MG63 (cell line): ENCODE measurements at regions not wholly inside any gene's neighbourhood (a gene's known extent, or its start where the extent isn't known, plus 50 kb on each side); places are given as distances from the start of the nearest gene placed in this dataset.
"Not testable (repeated sequence)": the region's sequence is repeated elsewhere in the genome, so short reads cannot be mapped to it uniquely, and the experiment has no call there.

Experiments
- DNase-seq: peaks from one replicate; pipeline ENCODE4 v3.0.0-alpha.2; 2020
- H3K27me3 ChIP-seq: fragments of 250-450 bp; sonication (Bioruptor Pico); 2 replicates; pipeline ENCODE4 v1.5.1; 2020; ENCODE audit warnings: mild to moderate bottlenecking, moderate library complexity
- H3K36me3 ChIP-seq: fragments of 250-450 bp; sonication (Bioruptor Pico); 2 replicates; pipeline ENCODE4 v1.5.1; 2020; ENCODE audit warnings: mild to moderate bottlenecking, moderate library complexity
- H3K4me3 ChIP-seq: fragments of 250-450 bp; sonication (Bioruptor Pico); 2 replicates; pipeline ENCODE4 v1.5.1; 2020; ENCODE audit warnings: mild to moderate bottlenecking, moderate library complexity
- H3K9me3 ChIP-seq: fragments of 250-450 bp; sonication (Bioruptor Pico); 2 replicates; pipeline ENCODE4 v1.5.1; 2020; ENCODE audit warnings: mild to moderate bottlenecking, moderate library complexity

GRCh38 chr7:145735061-145735460 is 381.5 kb upstream of the CNTNAP2 start:
- Histone ChIP-seq H3K4me3 (no peak overlapping the region), H3K27me3 (no peaks in the 10 kb centered on the region), H3K9me3 (no peaks in the 10 kb centered on the region), H3K36me3 (no peaks in the 10 kb centered on the region)
- no peak for DNase-seq

GRCh38 chr7:145732521-145732920 is 384.1 kb upstream of the CNTNAP2 start:
- H3K9me3 ChIP-seq, result no peaks in the 10 kb centered on the region
- H3K27me3 ChIP-seq, result no peaks in the 10 kb centered on the region
- DNase-seq, result no peak
- no peaks in the 10 kb centered on the region for H3K36me3 ChIP-seq
- H3K4me3 ChIP-seq, result no peak overlapping the region

GRCh38 chr7:145729691-145730090 is 386.9 kb upstream of the CNTNAP2 start:
- DNase-seq, result no peak
- no peaks in the 10 kb centered on the region for H3K9me3 ChIP-seq

GRCh38 chr7:145718129-145718528 is 398.5 kb upstream of the CNTNAP2 start:
- Histone ChIP-seq H3K4me3 (no peak overlapping the region), H3K27me3 (no peaks in the 10 kb centered on the region), H3K36me3 (no peaks in the 10 kb centered on the region), H3K9me3 (no peaks in the 10 kb centered on the region)
- DNase-seq, result no peak

More at GRCh38 chr7:145729691-145730090, 386.9 kb upstream of the CNTNAP2 start:
- no peaks in the 10 kb centered on the region for H3K27me3 ChIP-seq
- H3K36me3 ChIP-seq, result no peaks in the 10 kb centered on the region
- H3K4me3 ChIP-seq, result no peak overlapping the region

GRCh38 chr7:145700488-145700887 is 416.1 kb upstream of the CNTNAP2 start:
- DNase-seq, result no peak
- Histone ChIP-seq H3K4me3 (no peak overlapping the region), H3K36me3 (no peaks in the 10 kb centered on the region), H3K27me3 (no peaks in the 10 kb centered on the region), H3K9me3 (peaks cover 4% of the 10 kb centered on the region; the same call in 1 of the 2 replicates)

GRCh38 chr7:145698526-145699262 is 417.9 kb upstream of the CNTNAP2 start:
- H3K9me3 ChIP-seq, result no peaks in the 10 kb centered on the region
- DNase-seq, result no peak
- no peaks in the 10 kb centered on the region for H3K27me3 ChIP-seq
- no peaks in the 10 kb centered on the region for H3K36me3 ChIP-seq
- H3K4me3 ChIP-seq, result no peak overlapping the region

- not testable (repeated sequence) for H3K4me3 ChIP-seq, DNase-seq, H3K36me3 ChIP-seq, H3K9me3 ChIP-seq, H3K27me3 ChIP-seq
Measured at GRCh38 chr7:145697412-145698107, 419.0 kb upstream of the CNTNAP2 start.

- no peak for DNase-seq
- no peaks in the 10 kb centered on the region for H3K27me3 ChIP-seq
- no peaks in the 10 kb centered on the region for H3K36me3 ChIP-seq
- no peak overlapping the region for H3K4me3 ChIP-seq
- no peaks in the 10 kb centered on the region for H3K9me3 ChIP-seq
Measured at GRCh38 chr7:145696071-145696470, 420.5 kb upstream of the CNTNAP2 start.

- no peaks in the 10 kb centered on the region; the same call in 1 of the 2 replicates for H3K9me3 ChIP-seq
- H3K36me3 ChIP-seq, result no peaks in the 10 kb centered on the region
- no peaks in the 10 kb centered on the region for H3K27me3 ChIP-seq
- no peak overlapping the region for H3K4me3 ChIP-seq
- peak; percentile 55 for DNase-seq
Measured at GRCh38 chr7:145692237-145692950, 424.2 kb upstream of the CNTNAP2 start.

- Histone ChIP-seq H3K9me3 (no peaks in the 10 kb centered on the region; the same call in 1 of the 2 replicates), H3K27me3 (no peaks in the 10 kb centered on the region), H3K36me3 (no peaks in the 10 kb centered on the region), H3K4me3 (no peak overlapping the region)
- no peak for DNase-seq
Measured at GRCh38 chr7:145691377-145691914, 425.2 kb upstream of the CNTNAP2 start.

- no peak for DNase-seq
- H3K4me3 ChIP-seq, result no peak overlapping the region
Measured at GRCh38 chr7:145681646-145682045, 435.0 kb upstream of the CNTNAP2 start.

GRCh38 chr7:145681159-145681558 is 435.4 kb upstream of the CNTNAP2 start:
- Histone ChIP-seq H3K27me3 (no peaks in the 10 kb centered on the region), H3K9me3 (no peaks in the 10 kb centered on the region), H3K36me3 (no peaks in the 10 kb centered on the region), H3K4me3 (no peak overlapping the region)
- DNase-seq, result no peak

More at GRCh38 chr7:145681646-145682045, 435.0 kb upstream of the CNTNAP2 start:
- no peaks in the 10 kb centered on the region for H3K27me3 ChIP-seq
- H3K9me3 ChIP-seq, result no peaks in the 10 kb centered on the region
- no peaks in the 10 kb centered on the region for H3K36me3 ChIP-seq

GRCh38 chr7:145665499-145666258 is 450.9 kb upstream of the CNTNAP2 start:
- no peaks in the 10 kb centered on the region for H3K9me3 ChIP-seq
- no peaks in the 10 kb centered on the region for H3K27me3 ChIP-seq
- no peaks in the 10 kb centered on the region for H3K36me3 ChIP-seq
- H3K4me3 ChIP-seq, result no peak overlapping the region
- DNase-seq, result no peak

GRCh38 chr7:145655666-145656065 is 460.9 kb upstream of the CNTNAP2 start:
- H3K27me3 ChIP-seq, result no peaks in the 10 kb centered on the region
- no peak overlapping the region for H3K4me3 ChIP-seq
- H3K9me3 ChIP-seq, result no peaks in the 10 kb centered on the region

GRCh38 chr7:145645135-145645515 is 471.5 kb upstream of the CNTNAP2 start:
- Histone ChIP-seq H3K36me3 (no peaks in the 10 kb centered on the region), H3K27me3 (no peaks in the 10 kb centered on the region), H3K9me3 (no peaks in the 10 kb centered on the region; the same call in 1 of the 2 replicates), H3K4me3 (no peak overlapping the region)
- DNase-seq, result no peak

More at GRCh38 chr7:145655666-145656065, 460.9 kb upstream of the CNTNAP2 start:
- no peak for DNase-seq
- no peaks in the 10 kb centered on the region for H3K36me3 ChIP-seq

GRCh38 chr7:145644426-145645134 is 472.0 kb upstream of the CNTNAP2 start:
- no peaks in the 10 kb centered on the region for H3K27me3 ChIP-seq
- no peak overlapping the region for H3K4me3 ChIP-seq
- H3K9me3 ChIP-seq, result no peaks in the 10 kb centered on the region; the same call in 1 of the 2 replicates
- peak; percentile 2 for DNase-seq
- no peaks in the 10 kb centered on the region for H3K36me3 ChIP-seq
